KMS-11 (cell line): ENCODE measurements at regions not wholly inside any gene's neighbourhood (a gene's known extent, or its start where the extent isn't known, plus 50 kb on each side); places are given as distances from the start of the nearest gene placed in this dataset.

Experiments
- H2AFZ ChIP-seq: fragments of 200-600 bp; sonication (generic); 2 replicates; pipeline ENCODE4 v1.6.1; 2016; ENCODE audit warnings: antibody characterized with exemption, mixed run types, low read depth
- H3K27ac ChIP-seq: fragments of 200-600 bp; sonication (generic); 2 replicates; pipeline ENCODE4 v1.6.1; 2016; ENCODE audit warnings: mild to moderate bottlenecking, mixed run types
- H3K27me3 ChIP-seq: fragments of 200-600 bp; sonication (generic); 2 replicates; pipeline ENCODE4 v1.6.1; 2017; ENCODE audit warnings: mild to moderate bottlenecking, low read depth, mixed run types, moderate library complexity; ENCODE audit not compliant: insufficient read depth
- H3K36me3 ChIP-seq: fragments of 200-600 bp; sonication (generic); 2 replicates; pipeline ENCODE4 v1.6.1; 2017; ENCODE audit warnings: mild to moderate bottlenecking, mixed run types; ENCODE audit not compliant: insufficient read depth
- H3K4me1 ChIP-seq: fragments of 200-600 bp; sonication (generic); 2 replicates; pipeline ENCODE4 v1.6.1; 2016; ENCODE audit warnings: mild to moderate bottlenecking, low read depth, mixed run types; ENCODE audit not compliant: poor library complexity, severe bottlenecking
- H3K4me2 ChIP-seq: fragments of 200-600 bp; sonication (generic); 2 replicates; pipeline ENCODE4 v1.7.0; 2016; ENCODE audit warnings: mild to moderate bottlenecking, mixed run types
- H3K4me3 ChIP-seq: fragments of 200-600 bp; sonication (generic); IDR thresholded peaks from 2 replicates; pipeline ENCODE4 v1.6.1; 2017; ENCODE audit warnings: low read depth, low read length, mixed read lengths; ENCODE audit not compliant: insufficient read depth
- H3K79me2 ChIP-seq: fragments of 200-600 bp; sonication (generic); 2 replicates; pipeline ENCODE4 v1.6.1; 2016; ENCODE audit warnings: low read depth, mixed run types; ENCODE audit not compliant: insufficient read depth
- H3K9ac ChIP-seq: fragments of 200-600 bp; sonication (generic); 2 replicates; pipeline ENCODE4 v1.6.1; 2016; ENCODE audit warnings: mild to moderate bottlenecking, mixed run types
- H4K20me1 ChIP-seq: fragments of 200-600 bp; sonication (generic); 2 replicates; pipeline ENCODE4 v1.6.1; 2016; ENCODE audit warnings: mild to moderate bottlenecking, mixed run types; ENCODE audit not compliant: insufficient read depth
- TF ChIP-seq, protein P1 (sequence below): fragments of 200-600 bp; sonication (generic); conservative IDR thresholded peaks from 2 replicates; pipeline ENCODE4 v1.6.1; 2017; ENCODE audit warnings: low read depth, mild to moderate bottlenecking, antibody characterized with exemption, low read length, moderate library complexity, mixed read lengths

DNA sequence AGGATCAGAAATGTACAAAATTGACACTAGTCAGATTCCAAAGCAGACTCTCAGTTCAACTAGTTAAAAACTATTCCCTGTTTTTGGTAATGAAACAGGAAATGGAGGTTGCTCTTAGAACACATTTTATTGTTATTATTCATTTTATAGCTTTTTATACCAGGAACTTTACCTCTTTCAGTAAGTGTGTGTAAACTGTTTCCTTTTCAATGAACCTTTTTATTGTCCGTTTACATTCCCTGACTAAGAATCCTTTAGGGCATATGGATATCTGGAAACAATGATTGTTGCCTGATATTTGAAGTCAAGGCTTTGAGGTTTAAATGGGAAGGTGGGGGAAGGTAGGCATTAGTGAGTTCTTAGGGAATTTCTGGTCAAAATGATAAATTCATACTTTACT is 1511.4 kb downstream of the ADGRL3 start:
- no peaks in the 10 kb centered on the region for H3K27me3 ChIP-seq
- no peaks in the 10 kb centered on the region for H3K4me1 ChIP-seq
- TF ChIP-seq, protein P1, sequence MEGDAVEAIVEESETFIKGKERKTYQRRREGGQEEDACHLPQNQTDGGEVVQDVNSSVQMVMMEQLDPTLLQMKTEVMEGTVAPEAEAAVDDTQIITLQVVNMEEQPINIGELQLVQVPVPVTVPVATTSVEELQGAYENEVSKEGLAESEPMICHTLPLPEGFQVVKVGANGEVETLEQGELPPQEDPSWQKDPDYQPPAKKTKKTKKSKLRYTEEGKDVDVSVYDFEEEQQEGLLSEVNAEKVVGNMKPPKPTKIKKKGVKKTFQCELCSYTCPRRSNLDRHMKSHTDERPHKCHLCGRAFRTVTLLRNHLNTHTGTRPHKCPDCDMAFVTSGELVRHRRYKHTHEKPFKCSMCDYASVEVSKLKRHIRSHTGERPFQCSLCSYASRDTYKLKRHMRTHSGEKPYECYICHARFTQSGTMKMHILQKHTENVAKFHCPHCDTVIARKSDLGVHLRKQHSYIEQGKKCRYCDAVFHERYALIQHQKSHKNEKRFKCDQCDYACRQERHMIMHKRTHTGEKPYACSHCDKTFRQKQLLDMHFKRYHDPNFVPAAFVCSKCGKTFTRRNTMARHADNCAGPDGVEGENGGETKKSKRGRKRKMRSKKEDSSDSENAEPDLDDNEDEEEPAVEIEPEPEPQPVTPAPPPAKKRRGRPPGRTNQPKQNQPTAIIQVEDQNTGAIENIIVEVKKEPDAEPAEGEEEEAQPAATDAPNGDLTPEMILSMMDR, result no peak
- H3K4me3 ChIP-seq, result no peak overlapping the region
- no peaks in the 10 kb centered on the region for H4K20me1 ChIP-seq
- no peak overlapping the region for H3K9ac ChIP-seq
- no peak overlapping the region for H2AFZ ChIP-seq
- no peak overlapping the region for H3K4me2 ChIP-seq
- H3K36me3 ChIP-seq, result no peaks in the 10 kb centered on the region
- no peaks in the 10 kb centered on the region for H3K79me2 ChIP-seq
- H3K27ac ChIP-seq, result no peak overlapping the region

DNA sequence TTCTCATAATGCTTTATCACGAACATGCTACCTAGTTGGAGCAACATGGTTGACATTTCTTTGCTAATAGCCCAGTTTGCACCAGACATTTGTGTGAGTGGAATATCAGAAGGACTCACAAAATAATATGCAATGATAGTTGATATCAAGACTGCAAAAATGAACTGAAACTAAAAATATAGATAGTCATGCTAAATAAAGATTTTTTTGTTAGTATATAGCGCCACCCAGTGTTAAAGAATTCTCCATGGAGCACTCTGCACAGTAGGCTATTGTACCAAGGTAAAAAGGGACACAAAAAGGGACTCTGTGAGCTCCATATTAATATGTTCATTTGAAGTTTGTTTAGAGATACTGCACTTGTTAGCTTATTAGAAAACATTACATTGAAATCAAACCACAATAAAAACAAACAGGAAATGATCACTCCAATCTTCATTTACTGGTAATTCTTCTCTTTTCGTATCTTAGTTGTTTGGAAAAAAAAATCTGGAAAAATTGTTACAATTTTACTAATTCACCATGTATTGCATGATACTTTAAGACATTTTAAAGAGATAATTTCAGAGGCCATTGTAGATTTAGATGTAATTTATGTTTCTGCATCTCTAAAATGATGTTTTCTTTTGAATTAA is 1509.6 kb downstream of the ADGRL3 start:
- H3K9ac ChIP-seq, result no peak overlapping the region
- no peaks in the 10 kb centered on the region for H3K79me2 ChIP-seq
- H3K27ac ChIP-seq, result no peak overlapping the region
- no peaks in the 10 kb centered on the region for H3K27me3 ChIP-seq
- TF ChIP-seq, protein P1, result peak; percentile 83
- no peaks in the 10 kb centered on the region for H4K20me1 ChIP-seq
- no peaks in the 10 kb centered on the region for H3K4me1 ChIP-seq
- H3K4me3 ChIP-seq, result no peak overlapping the region
- peak overlapping the region; percentile 55; the same call in 1 of the 2 replicates for H2AFZ ChIP-seq
- no peaks in the 10 kb centered on the region for H3K36me3 ChIP-seq
- 0 out of 2 replicates have a peak overlapping the region, but pooled peaks have one; percentile 21 for H3K4me2 ChIP-seq

DNA sequence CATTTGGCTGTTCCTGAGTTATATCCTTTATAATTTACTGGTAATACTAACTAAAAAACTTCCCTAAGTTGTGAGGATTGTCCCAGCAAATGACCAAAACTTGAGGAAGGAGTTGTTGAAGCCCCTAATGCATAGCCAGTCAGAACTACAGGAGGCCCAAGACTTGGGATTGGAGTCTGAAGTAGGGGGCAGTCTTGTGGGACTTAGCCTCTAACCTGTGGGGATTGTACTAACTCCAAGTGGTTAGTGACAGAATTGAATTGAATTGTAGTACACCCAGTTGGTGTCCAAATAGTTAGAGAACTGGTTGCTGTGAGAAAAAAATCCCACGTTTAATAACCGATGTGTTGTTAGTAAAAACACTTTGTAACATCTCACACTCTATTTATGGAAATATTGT is 1506.3 kb downstream of the ADGRL3 start:
- Histone ChIP-seq H3K4me2 (no peak overlapping the region), H2AFZ (no peak overlapping the region), H4K20me1 (no peaks in the 10 kb centered on the region), H3K36me3 (no peaks in the 10 kb centered on the region), H3K27me3 (no peaks in the 10 kb centered on the region), H3K79me2 (no peaks in the 10 kb centered on the region), H3K4me3 (no peak overlapping the region), H3K4me1 (no peaks in the 10 kb centered on the region), H3K9ac (no peak overlapping the region), H3K27ac (no peak overlapping the region)
- TF ChIP-seq, protein P1, result no peak

GRCh38 chr4:62683799-62684566 is 1483.9 kb downstream of the ADGRL3 start:
- Histone ChIP-seq H2AFZ (no peak overlapping the region), H3K36me3 (no peaks in the 10 kb centered on the region), H3K27me3 (no peaks in the 10 kb centered on the region), H4K20me1 (no peaks in the 10 kb centered on the region), H3K4me3 (no peak overlapping the region), H3K79me2 (no peaks in the 10 kb centered on the region), H3K9ac (no peak overlapping the region), H3K27ac (no peak overlapping the region), H3K4me1 (no peaks in the 10 kb centered on the region), H3K4me2 (no peak overlapping the region)
- TF ChIP-seq, protein P1, result no peak
